GM19328 (cell line): ENCODE measurements at regions not wholly inside any gene's neighbourhood (a gene's known extent, or its start where the extent isn't known, plus 50 kb on each side); places are given as distances from the start of the nearest gene placed in this dataset.
"Not testable (repeated sequence)": the region's sequence is repeated elsewhere in the genome, so short reads cannot be mapped to it uniquely, and the experiment has no call there.

Experiments
- ATAC-seq: cut with Tn5 transposase; IDR thresholded peaks from one replicate; pipeline ENCODE4 v1.9.1; 2021; ENCODE audit warnings: mild to moderate bottlenecking, moderate library complexity; ENCODE audit not compliant: unreplicated experiment

DNA sequence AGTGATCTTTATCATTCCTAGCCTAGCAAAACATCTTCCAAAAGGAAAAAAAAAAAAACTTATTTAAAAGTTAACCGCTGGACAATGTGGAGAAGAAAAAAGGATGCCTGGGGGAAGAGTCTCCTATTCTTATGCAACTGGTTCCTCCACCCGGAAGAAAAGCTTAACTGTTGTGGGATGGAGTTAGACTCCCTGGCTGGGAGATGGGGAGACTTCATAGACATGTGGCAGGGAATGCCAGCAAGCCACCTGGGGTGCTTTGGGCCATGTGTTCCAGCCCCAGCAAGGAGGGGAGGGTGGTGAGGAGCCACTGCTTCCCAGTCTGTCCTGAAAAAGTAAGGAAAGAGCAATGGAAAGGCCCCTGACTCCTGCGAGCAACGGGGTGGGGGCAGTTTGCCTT, 119.4 kb upstream of the SPIN4 start:
- no peak for ATAC-seq

DNA sequence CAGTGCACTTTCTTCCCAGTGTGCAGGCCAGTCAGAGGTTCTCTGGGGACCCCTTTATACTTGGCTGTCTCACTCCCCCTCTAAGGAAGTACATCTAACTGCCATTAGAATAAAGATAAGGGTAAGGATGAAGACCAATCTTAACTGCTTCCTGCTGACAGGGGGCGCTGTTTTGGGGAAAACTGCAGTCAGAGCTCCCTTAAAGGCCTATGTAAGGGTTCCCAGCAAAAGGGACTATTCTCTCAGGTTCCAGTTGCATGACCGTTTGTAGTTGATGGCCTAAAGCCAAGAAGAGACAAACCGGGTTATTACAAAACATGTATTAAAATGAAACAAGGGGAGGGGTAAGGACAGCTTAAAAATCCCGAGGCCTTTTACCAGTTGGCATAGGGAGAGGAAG, 115.6 kb upstream of the SPIN4 start:
- ATAC-seq = no peak

DNA sequence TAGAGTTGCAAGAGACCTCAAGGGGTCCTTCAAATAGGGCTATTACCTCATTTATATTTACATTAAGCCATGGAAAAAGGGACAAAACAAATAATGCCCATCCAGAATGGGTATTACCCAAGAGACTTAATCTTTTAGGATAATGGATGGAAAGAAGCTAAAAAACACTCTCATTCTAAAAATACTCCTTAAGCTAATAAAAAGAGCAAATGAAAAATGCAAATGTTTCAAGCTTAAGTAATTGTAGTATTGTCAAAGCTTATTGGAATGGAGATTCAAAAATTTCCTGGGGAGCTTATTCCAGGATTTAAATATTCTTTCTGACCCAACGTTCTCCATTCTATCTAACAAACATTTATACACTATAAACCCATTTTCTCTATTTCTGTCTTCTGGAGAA, 107.8 kb upstream of the SPIN4 start:
- no peak for ATAC-seq

DNA sequence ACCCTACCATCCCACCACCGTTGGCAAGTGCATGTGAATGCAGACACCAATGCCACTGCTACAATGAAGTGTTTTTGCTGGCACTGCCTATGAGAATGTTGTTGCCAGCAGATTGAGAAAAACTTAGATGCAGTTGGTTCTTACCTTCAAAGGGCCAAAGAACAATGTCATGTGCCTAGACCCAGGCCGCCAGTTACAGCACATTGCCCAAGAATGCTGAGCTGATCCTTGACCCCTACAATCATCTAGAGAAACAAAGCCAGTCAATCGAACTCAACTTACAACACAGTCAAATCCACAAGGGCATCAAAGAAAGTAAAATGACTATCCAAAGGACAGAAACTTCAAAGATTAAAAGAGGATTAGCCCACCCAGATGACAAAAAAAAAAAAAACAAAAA, 102.4 kb upstream of the SPIN4 start:
- no peak for ATAC-seq

DNA sequence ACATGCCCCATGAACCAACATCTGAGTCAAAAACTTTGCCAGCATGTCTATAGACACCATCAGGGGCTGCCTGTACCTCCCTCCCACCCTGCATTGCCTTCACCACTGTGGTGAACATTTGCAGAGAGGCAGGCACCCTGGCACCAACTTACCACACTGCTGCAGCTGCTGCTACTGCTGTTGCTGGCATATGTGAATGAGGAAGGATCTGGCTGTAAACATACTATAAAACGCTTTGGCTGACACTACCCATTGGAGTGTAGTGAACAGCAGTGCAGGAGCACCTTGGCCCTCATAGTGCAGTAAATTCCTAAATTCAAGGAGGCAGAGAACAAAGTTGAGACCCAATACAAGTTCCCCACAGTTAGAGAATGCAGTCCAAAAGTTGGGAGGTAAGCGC, 90.6 kb upstream of the SPIN4 start:
- ATAC-seq = no peak

DNA sequence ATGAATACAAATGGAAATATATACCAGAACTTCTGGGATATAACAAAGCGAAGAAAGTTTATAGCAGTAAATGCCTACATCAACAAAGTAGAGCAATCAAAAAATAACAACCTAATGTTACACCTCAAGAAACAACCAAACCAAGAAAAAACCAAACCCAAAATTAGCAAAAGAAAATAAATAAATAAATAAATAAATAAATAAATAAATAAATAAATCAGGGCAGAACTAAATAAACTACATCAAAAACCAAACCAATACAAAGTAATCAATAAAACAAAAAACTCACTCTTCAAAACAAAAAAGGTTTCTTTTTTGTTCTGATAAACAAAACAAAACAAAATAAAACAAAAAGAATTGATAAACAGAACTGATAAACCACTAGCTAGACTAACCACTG, 88.4 kb upstream of the SPIN4 start:
- ATAC-seq = no peak

DNA sequence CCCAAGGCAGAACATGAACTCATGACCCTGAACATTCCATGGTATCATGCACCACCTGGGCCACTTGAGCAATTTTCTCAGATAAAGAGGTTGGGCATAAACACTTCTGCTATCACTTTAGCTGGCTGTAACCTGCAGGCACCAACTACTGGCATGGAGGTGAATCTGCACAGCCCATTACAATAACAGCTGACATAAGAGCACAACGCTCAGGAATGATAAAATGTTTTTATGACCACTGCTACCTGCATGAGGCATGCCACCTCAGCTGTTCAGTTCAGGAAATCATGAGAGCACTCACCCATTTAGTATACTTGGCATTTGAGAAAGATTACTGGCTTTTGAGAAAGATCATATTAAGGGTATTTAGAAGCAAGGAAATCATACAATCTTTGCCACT, 85.7 kb upstream of the SPIN4 start:
- ATAC-seq = no peak

DNA sequence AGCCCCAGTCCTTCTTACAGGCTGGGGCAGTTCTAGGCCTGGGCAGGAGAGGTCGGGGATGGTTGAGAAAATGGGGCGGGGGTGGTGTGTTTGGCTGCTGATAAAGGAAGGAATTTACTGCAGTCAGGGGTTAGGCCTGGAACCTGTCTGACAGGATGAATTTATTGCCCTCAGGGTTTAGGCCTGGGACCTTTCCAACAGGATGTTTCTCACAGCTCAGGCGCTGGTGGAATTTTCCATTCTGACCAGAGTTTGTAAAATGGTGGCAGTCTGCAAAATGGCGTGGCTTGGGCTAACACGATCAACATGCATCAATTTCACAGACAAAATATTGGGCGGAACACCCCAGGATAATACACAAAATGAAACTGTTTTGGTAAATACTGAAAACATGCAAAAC, 83.5 kb upstream of the SPIN4 start:
- no peak for ATAC-seq

DNA sequence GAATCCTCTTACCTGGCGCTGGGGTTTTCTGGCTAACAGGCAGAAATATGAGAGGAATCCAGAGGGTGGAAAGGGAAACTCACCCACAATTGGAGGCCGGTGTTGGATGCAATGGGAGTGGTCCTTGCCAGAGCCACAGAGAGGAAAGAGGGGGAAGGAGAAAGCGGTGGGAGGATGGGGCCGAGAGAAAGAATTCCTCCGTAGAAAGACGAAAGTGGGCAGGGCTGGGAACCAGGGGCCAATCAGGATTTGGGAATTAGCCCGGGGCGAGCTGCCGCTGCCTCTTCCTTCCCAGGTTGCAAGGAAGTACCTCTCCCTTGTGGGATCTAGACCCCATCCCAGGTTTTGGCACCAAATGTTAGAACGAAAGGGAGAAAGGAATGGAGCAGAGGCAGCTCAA, 83.1 kb upstream of the SPIN4 start:
- ATAC-seq = no peak

DNA sequence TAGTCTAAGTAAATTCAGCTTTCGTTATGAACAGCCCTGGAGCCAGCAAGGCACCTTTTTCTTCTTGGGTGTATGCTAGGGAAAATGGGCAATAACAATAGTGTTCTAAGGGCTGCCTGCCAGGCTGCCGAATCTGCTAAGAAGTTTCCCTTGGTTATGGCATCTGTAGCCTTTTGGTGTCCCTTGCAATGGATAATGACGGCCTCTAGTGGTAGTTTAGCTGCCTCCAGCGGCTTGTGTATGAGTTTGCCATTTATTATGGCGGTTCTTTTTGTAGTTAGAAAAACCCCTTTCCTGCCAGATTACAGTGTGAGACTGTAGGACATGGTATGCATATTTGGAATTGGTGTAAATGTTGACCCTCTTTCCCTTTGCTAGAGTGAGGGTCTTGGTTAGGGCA, 78.9 kb upstream of the SPIN4 start:
- no peak for ATAC-seq

DNA sequence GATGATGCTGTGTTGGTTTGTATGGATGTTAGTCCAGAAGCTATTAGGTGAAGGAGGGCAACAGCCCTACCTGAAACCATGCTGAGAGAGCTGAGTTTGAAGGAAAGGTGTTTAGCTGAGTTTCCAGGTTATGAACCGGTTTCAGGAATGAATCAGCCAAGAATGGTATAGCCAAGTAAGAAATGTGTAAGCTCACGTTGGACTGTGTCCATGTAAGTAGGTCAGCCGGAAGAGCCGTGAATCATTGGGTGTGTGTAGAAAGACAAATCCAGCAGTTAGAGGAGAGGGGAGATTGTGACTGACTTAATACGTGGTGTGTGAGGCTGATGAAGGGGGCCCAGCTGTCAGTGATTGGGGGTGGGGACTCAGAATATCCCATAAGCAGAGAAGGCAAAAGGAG, 77.2 kb upstream of the SPIN4 start:
- ATAC-seq = no peak

DNA sequence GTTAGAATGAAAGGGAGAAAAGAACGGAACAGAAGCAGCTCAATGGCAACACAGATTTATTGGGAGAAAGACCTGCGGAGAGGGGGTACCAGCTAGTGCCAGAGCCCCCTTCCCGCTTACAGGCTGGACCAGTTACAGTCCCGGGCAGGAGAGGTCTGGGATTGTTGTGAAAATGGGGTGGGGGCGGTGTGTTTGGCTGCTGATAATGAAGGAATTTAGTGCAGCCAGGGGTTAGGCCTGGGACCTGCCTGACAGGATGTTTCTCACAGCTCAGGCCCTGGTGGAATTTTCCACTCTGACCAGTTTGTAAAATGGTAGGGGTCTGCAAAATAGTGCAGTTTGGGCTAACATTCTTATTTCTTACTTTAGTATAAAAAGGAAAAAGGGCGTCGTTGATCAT, 75.4 kb upstream of the SPIN4 start:
- no peak for ATAC-seq

DNA sequence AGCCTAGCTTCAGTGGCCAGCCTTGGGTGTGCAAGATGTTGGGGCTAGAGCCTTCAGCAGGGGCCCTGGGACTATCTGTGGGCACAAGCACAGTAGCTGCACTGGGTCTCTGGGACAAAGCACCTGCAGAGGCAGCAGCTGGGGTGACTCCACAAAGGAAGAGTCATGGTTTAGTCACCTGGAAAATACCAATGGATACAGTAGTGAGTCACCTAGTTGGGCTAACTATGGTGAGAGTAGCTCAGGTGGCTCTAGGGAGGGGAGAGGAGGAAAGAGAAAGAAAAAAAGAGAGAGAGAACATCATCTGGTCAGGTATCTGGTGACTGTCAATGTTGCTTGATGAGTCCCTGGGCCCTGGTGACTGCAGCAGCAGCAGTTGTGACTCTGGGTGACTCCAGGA, 72.9 kb upstream of the SPIN4 start:
- ATAC-seq = no peak

DNA sequence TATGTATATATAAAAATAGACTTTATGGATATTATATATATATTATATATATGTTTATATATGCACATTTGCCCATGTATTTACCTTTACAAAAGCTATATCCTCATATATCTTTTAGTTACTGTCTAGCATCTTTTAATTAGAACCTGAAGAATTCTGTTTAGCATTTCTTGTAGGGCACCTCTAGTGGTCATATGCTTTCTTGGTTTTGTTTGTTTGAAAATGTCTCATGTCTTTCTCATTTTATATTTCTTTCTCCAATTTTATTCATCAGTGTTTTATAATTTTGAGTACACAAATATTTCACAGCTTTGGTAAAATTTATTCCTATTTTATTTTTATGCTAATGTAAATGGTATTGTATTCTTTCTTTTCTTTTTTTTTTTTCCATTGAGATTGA, 70.3 kb upstream of the SPIN4 start:
- ATAC-seq = no peak

DNA sequence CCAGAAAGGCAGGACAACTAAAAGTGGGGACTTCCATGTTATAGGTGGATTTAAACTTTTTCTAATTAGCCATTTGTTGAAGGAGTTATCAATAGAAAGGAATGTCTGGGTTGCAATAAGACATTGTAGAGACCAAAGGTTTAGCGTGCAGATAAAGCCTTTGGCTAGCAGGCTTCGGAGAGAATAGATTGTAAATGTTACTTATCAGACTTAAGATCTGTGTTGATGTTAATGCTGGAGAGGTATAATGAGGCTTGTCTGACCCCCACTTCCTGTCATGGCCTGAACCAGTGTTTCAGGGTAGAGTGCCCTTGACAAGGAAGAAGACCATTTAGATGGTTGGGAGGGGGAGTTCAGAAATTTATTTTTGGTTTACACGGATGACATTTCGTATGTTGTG, 67.1 kb upstream of the SPIN4 start:
- ATAC-seq = no peak

DNA sequence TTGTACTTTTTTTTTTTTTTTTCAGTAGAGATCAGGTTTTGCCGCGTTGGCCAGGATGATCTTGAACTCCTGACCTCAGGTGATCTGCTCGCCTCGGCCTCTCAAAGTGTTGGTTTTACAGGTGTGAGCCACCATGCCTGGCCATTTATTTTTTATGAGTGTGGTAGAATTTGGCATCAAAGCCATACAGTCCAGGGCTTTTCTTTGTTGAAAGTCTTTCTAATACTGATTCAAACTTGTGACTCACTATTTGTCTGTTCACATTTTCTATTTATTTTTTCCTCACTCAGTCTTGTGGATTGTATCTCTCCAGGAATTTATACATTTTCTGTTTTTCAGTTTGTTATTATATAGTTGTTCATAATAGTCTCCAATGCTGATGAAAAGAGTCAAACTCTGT, 66.5 kb upstream of the SPIN4 start:
- no peak for ATAC-seq

DNA sequence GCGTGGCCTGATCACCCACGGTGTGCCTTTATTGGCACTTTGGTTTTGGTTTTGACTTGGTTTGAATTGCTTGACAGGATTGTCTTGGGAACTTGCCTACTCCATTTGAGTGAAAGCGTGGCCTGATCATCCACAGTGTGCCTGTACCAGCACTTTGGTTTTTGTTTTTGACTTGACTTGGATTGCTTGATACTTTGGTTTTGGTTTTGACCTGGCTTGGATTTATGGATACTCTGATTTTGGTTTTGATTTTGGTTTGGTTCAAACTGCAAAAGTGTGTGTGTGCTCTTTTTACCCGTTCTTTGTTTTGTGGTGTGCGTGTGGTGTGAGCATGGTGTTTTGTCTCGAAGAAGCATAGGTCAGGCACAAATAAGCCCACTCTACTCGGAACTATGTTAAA, 58.8 kb upstream of the SPIN4 start:
- not testable (repeated sequence) for ATAC-seq

DNA sequence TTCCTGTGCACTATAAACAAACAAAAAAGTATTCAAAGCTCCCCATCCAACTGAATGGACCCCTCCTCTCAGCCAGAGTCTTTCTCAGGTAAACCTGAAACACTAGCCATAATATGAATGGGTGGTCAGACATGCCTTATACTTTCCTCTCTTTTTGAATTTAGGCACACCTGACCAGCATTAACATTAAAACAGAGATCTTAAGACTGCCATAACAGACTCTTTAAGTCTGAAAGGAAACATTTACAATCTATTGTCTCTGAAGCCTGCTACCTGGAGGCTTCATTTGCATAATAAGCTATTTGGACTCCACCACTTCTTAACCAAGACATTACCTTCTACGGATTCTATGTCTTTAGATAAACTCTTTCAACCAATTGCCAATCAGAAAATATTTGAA, 56.9 kb upstream of the SPIN4 start:
- ATAC-seq = no peak

DNA sequence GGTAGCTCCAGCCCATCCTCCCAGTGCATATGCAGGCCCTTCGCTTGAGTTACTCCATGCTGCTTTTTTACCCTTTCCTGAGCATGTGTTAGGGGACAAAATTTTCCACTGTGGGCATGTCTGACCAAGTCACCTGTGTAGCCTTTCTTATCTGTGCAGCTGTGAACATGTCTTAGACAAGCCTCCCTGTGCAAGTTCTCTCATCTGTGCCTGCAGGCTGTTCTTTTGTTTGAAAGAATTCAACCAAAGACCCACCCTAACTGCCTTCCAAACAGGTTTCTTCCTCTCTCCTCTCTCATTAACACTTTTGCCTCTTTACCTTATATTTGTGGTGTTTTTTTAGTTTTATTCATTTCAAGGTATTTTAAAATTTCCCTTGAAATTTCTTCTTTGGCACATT, 53.2 kb upstream of the SPIN4 start:
- ATAC-seq = no peak

DNA sequence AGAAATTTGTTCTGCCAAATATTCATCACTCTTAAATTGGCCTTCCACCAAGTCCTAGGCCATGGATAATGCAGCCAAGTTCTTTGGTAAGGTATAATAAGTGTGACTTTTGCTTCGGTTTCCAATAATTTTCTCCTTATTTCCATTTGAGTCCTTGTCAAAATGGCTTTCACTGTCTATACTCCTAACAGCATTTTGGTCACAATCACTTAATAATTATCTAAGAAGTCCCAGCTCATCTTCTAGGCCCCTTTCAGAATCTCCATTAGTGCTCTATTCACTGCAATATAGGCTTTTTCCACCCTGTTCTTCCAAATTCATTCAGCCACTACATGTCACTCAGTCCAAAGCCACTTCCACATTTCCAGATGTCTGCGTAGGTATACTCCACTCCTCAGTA, 51.0 kb upstream of the SPIN4 start:
- no peak for ATAC-seq
